ENCODE measurements at regions not wholly inside any gene's neighbourhood (a gene's known extent, or its start where the extent isn't known, plus 50 kb on each side); places are given as distances from the start of the nearest gene placed in this dataset.

GRCh38 chr10:8768341-8768740 lies 713.9 kb downstream of the GATA3 start:
- no TSS peak for BruUV-seq (replicated peaks)
- no peak overlapping the region for H3K4me2 ChIP-seq (ENCODE audit: insufficient read depth, low read length)
- ChIA-PET CTCF (no interaction called here), POLR2A (no interaction called here)
- intact Hi-C loops (cut with micrococcal nuclease), result loop anchor here (10.0 kb wide), 1 partner anchor 436 kb away; no protein-coding TSS in a partner anchor
- dilution Hi-C loops (cut with MboI; ENCODE audit: extremely low pct_ligation_motif_present, low sequenced_read_pairs), result no loop called here
- H2AFZ ChIP-seq (ENCODE audit: low read depth, low read length), result no peak overlapping the region
- no peak overlapping the region for H3K27ac ChIP-seq (ENCODE audit: insufficient read depth, low read depth, low read length)
- FAIRE-seq (no peak), DNase-seq (ENCODE audit: low read depth, low spot score) (no peak)
- H3K9me1 ChIP-seq (replicated peaks; ENCODE audit: control insufficient read depth, extremely low read depth, insufficient read depth, low read length), result no peaks in the 10 kb centered on the region
- H3K79me2 ChIP-seq (ENCODE audit: control insufficient read depth, insufficient read depth, low read length), result no peaks in the 10 kb centered on the region
- no peaks in the 10 kb centered on the region for H4K20me1 ChIP-seq (replicated peaks; ENCODE audit: control insufficient read depth, extremely low read depth, insufficient read depth, low read length)
- TF ChIP-seq MAX (IDR thresholded peaks at IDR 0.05; ENCODE audit: insufficient read depth, insufficient read length) (no peak), CTCF (IDR thresholded peaks at IDR 0.05; ENCODE audit: extremely low read depth in 1 of 2, insufficient read depth in 1 of 2, low read depth in 1 of 2, low read length in 2 of 2) (no peak), FOS (IDR thresholded peaks at IDR 0.05; ENCODE audit: borderline replicate concordance, insufficient read depth, low read length) (no peak), EZH2 (IDR thresholded peaks at IDR 0.05; ENCODE audit: borderline replicate concordance, low read depth, low read length, severe bottlenecking) (no peak), POLR2A (IDR thresholded peaks at IDR 0.05; ENCODE audit: low read depth, low read length) (no peak), JUN (IDR thresholded peaks at IDR 0.05; ENCODE audit: borderline replicate concordance, insufficient read depth, insufficient read length, low read depth) (no peak), MYC (IDR thresholded peaks at IDR 0.05; ENCODE audit: low read depth, low read length) (no peak), GATA2 (IDR thresholded peaks at IDR 0.05; ENCODE audit: insufficient read depth, insufficient read length, low read depth, low read length) (no peak), POLR2AphosphoS5 (IDR thresholded peaks at IDR 0.05; ENCODE audit: insufficient read depth, low read depth, low read length) (no peak)
- no peak overlapping the region for H3K9ac ChIP-seq (replicated peaks; ENCODE audit: extremely low read depth, insufficient read depth, low read length)
- H3K4me3 ChIP-seq (replicated peaks in 1 of 3; ENCODE audit: insufficient read depth in 1 of 3, low read depth in 1 of 3, low read length in 3 of 3), result no peak overlapping the region
- no peaks in the 10 kb centered on the region for H3K36me3 ChIP-seq (ENCODE audit: control insufficient read depth in 2 of 2, extremely low read depth in 1 of 2, insufficient read depth in 2 of 2, low read length in 2 of 2)
- no peaks in the 10 kb centered on the region for H3K9me3 ChIP-seq (replicated peaks; ENCODE audit: control insufficient read depth, insufficient read depth, low read length)
- no peaks in the 10 kb centered on the region for H3K27me3 ChIP-seq (ENCODE audit: control insufficient read depth in 2 of 2, insufficient read depth in 2 of 2, low read length in 2 of 2)
- no peaks in the 10 kb centered on the region for H3K4me1 ChIP-seq (ENCODE audit: control insufficient read depth, extremely low read depth, insufficient read depth, low read length)

Measured in endothelial cell of umbilical vein (primary cell).